AG04450 (cell line): ENCODE measurements at regions not wholly inside any gene's neighbourhood (a gene's known extent, or its start where the extent isn't known, plus 50 kb on each side); places are given as distances from the start of the nearest gene placed in this dataset.

Experiments
- CTCF ChIA-PET: fragments of 300-600, 350-600 bp; formaldehyde crosslinking; extraction: SDS; loops from one replicate; lab custom pipeline; 2022; ENCODE audit warnings: antibody characterized with exemption, inconsistent platforms; lab: Charles Lee
- POLR2A ChIA-PET: fragments of 350-600 bp; formaldehyde crosslinking; extraction: SDS; loops from one replicate; lab custom pipeline; 2021; ENCODE audit warnings: antibody characterized with exemption, inconsistent platforms; lab: Yijun Ruan, JAX
- DNase-seq: peaks from one replicate; pipeline ENCODE4 v3.0.0-alpha.2; 2011; ENCODE audit warnings: low read depth, low spot score
- H3K27ac ChIP-seq: one replicate; pipeline ENCODE4 v1.5.1; 2012; ENCODE audit warnings: low read depth, low read length, control low read depth
- H3K27me3 ChIP-seq: one replicate; pipeline ENCODE4 v1.6.0; 2012; ENCODE audit warnings: low read length; ENCODE audit not compliant: control insufficient read depth, insufficient read depth
- H3K4me3 ChIP-seq: 2 replicates; pipeline ENCODE4 v1.5.1; 2011; ENCODE audit warnings: mild to moderate bottlenecking, low read depth, low read length, control low read depth
- H3K9me3 ChIP-seq: 2 replicates; pipeline ENCODE4 v1.5.1; 2012; ENCODE audit warnings: low read length; ENCODE audit not compliant: control insufficient read depth, insufficient read depth
- TF ChIP-seq, protein P1 (sequence below): IDR thresholded peaks from 2 replicates; pipeline ENCODE4 v1.5.1; 2011; ENCODE audit warnings: low read depth, low read length, control low read depth, inconsistent platforms

DNA sequence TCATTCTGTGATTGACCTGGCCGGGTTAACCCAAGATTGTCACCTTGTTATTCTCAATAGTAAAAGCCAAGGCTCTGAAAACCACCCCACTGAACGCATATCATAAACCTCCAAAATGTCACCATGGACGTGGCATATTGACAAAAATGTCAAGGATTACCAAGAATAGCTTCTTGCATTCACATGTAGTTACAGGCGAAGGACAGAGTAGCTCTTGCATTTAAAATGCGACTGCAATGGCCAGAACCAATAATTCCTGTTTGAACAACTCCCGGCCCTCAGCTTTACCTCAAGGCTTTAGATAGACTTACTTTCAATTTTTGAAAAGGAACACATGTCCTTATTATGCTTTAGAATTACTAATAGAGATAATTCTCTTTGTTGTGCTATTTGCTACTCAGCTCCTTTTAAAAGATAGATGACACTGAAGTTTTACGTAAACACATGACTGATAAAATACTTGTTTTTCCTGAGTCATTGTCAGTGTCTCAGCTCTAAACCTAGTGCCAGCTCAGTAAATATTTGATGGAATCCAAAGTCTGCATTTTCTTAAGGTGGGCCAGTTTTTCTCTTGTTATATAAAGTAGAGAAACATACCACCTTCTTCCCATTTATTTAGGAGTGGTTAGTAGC, 66.3 kb downstream of the CLDN34 start:
- ChIA-PET POLR2A (no interaction called here), CTCF (no interaction called here)
- no peaks in the 10 kb centered on the region for H3K9me3 ChIP-seq
- H3K4me3 ChIP-seq, result no peak overlapping the region
- DNase-seq, result no peak
- TF ChIP-seq, protein P1, sequence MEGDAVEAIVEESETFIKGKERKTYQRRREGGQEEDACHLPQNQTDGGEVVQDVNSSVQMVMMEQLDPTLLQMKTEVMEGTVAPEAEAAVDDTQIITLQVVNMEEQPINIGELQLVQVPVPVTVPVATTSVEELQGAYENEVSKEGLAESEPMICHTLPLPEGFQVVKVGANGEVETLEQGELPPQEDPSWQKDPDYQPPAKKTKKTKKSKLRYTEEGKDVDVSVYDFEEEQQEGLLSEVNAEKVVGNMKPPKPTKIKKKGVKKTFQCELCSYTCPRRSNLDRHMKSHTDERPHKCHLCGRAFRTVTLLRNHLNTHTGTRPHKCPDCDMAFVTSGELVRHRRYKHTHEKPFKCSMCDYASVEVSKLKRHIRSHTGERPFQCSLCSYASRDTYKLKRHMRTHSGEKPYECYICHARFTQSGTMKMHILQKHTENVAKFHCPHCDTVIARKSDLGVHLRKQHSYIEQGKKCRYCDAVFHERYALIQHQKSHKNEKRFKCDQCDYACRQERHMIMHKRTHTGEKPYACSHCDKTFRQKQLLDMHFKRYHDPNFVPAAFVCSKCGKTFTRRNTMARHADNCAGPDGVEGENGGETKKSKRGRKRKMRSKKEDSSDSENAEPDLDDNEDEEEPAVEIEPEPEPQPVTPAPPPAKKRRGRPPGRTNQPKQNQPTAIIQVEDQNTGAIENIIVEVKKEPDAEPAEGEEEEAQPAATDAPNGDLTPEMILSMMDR, result no peak
- no peak overlapping the region for H3K27ac ChIP-seq
- no peaks in the 10 kb centered on the region for H3K27me3 ChIP-seq

DNA sequence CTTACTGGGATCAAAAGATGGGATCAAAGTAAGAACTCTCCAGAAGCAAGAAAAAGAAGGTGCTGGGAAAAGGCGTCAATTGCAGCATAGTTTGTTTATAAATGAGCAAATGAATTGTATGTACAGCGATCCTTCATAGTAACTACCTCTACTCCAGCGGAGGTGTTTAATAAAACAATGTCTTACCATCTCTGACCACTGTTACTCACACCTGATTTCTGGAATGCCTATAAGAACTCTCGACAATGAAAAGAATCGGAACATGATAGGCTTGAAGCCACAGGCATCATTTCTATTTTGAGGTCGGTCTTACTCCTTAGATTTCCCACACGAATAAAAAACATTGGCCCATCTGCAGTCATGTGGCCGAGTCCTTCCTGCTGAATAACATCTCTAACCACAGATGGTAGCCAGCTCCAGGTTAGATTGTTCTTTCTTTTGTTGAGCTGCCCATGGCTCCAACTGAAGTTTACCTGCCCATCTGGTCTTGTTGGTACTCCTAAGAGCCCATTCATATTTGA, 67.6 kb downstream of the CLDN34 start:
- no peaks in the 10 kb centered on the region for H3K27me3 ChIP-seq
- CTCF ChIA-PET, result no interaction called here
- POLR2A ChIA-PET, result no interaction called here
- no peak overlapping the region for H3K4me3 ChIP-seq
- TF ChIP-seq, protein P1, result no peak
- H3K9me3 ChIP-seq, result no peaks in the 10 kb centered on the region
- DNase-seq, result no peak
- no peak overlapping the region for H3K27ac ChIP-seq

DNA sequence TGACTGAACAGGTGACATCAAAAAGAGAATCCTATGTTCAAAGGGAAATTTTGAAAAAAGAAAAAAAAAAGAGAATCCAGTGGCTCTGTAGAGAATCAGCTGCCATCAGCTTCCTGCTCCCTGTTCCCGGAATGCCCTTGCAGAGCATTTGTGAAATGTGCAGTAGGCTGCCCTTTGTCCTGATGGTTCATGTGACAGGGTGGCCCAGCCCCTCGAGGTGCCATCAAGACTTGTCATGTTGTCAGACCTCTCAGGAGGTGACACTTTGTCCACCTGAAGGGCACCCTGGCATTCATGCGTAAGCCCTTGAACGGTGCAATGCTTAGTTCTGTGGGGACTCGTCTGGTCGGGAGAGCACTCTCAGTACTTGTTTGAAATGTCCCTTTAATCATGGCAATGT, 71.4 kb downstream of the CLDN34 start:
- Histone ChIP-seq H3K27me3 (no peaks in the 10 kb centered on the region), H3K9me3 (no peaks in the 10 kb centered on the region), H3K27ac (no peak overlapping the region), H3K4me3 (no peak overlapping the region)
- ChIA-PET CTCF (no interaction called here), POLR2A (interaction anchor here (1.7 kb wide), 1 partner anchor 12 kb away, joined by 3 read pairs; no protein-coding TSS in a partner anchor)
- DNase-seq, result no peak
- TF ChIP-seq, protein P1, result no peak

DNA sequence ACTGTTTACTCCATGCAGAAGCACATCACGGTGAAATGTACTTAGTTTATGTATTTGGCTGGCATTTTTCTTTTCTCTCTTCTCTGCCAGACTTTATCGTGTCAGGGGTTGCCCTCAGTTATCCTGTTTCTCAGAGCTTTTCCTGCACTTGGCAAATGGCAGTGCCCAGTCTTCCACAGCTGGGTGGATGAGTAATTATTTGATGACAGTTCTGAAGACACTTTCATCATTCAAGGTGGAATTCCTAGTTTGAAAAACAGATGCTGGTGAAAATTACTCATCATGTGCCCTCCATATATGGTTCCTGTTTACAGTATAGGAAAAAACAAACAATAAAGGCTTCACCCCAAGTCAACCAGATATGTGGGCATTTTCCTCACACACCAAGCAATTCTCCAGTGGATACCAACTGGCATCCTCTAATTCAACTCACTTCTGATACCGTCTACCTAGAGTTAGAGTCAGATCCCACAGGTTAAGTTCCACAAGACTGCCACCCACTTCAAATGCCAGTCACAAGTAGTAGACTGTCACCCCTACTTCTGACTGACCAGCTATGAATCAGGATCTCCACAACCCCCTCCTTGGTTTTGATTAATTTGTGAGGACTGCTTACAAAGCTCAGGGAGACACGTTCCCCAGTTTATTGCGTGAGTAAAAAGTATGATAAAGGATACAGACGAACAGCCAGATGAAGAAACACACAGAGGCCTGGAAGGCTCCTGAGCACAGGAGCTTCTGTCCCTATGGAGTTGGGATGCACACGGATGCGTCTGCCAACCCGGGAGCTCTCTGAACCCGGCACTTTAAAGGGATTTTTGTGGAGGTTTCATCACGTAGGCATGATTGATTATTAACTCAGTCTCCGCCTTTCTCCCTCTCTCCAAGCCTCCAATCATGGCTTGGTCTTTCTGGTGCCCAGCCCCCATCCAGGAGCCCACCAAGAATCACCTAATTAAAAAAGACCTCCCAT, 72.9 kb downstream of the CLDN34 start:
- no peaks in the 10 kb centered on the region for H3K9me3 ChIP-seq
- ChIA-PET CTCF (no interaction called here), POLR2A (interaction anchor here (1.6 to 1.7 kb wide), 2 partner anchors 13 to 44 kb away, joined by 3 to 6 read pairs; no protein-coding TSS in a partner anchor)
- H3K27me3 ChIP-seq, result no peaks in the 10 kb centered on the region
- no peak overlapping the region for H3K27ac ChIP-seq
- no peak for DNase-seq
- no peak overlapping the region for H3K4me3 ChIP-seq
- TF ChIP-seq, protein P1, result no peak
